ENCODE measurements at regions not wholly inside any gene's neighbourhood (a gene's known extent, or its start where the extent isn't known, plus 50 kb on each side); places are given as distances from the start of the nearest gene placed in this dataset.
"Not testable (repeated sequence)": the region's sequence is repeated elsewhere in the genome, so short reads cannot be mapped to it uniquely, and the experiment has no call there.

- Histone ChIP-seq H3K4me3 (ENCODE audit: low read length in 3 of 3) (no peak overlapping the region), H3K36me3 (ENCODE audit: control insufficient read depth in 2 of 3, insufficient read depth in 3 of 3, low read length in 3 of 3) (no peaks in the 10 kb centered on the region), H3K9ac (ENCODE audit: low read length in 3 of 3) (no peak overlapping the region), H3K4me1 (ENCODE audit: control insufficient read depth in 2 of 3, insufficient read depth in 2 of 3, low read depth in 1 of 3, low read length in 3 of 3) (no peaks in the 10 kb centered on the region), H3K27ac (ENCODE audit: low read depth in 2 of 2, low read length in 2 of 2) (no peak overlapping the region), H3K9me3 (ENCODE audit: control insufficient read depth in 2 of 3, insufficient read depth in 1 of 3, low read length in 3 of 3) (no peaks in the 10 kb centered on the region), H3K27me3 (ENCODE audit: control insufficient read depth, insufficient read depth, low read length) (no peaks in the 10 kb centered on the region)
- no peak for DNase-seq
- FAIRE-seq = no peak
- intact Hi-C loops (cut with DNase I) = no loop called here
- TF ChIP-seq CTCF (IDR thresholded peaks at IDR 0.05; ENCODE audit: borderline replicate concordance, extremely low read depth, insufficient read depth) = no peak
Observed at GRCh38 chr5:17331651-17332050, 114.2 kb downstream of the BASP1 start.

- FAIRE-seq (no peak), DNase-seq (no peak)
- Histone ChIP-seq H3K36me3 (ENCODE audit: control insufficient read depth in 2 of 3, insufficient read depth in 3 of 3, low read length in 3 of 3) (no peaks in the 10 kb centered on the region), H3K4me1 (ENCODE audit: control insufficient read depth in 2 of 3, insufficient read depth in 2 of 3, low read depth in 1 of 3, low read length in 3 of 3) (no peaks in the 10 kb centered on the region), H3K27ac (ENCODE audit: low read depth in 2 of 2, low read length in 2 of 2) (no peak overlapping the region), H3K9me3 (ENCODE audit: control insufficient read depth in 2 of 3, insufficient read depth in 1 of 3, low read length in 3 of 3) (no peaks in the 10 kb centered on the region), H3K4me3 (ENCODE audit: low read length in 3 of 3) (no peak overlapping the region), H3K9ac (ENCODE audit: low read length in 3 of 3) (no peak overlapping the region), H3K27me3 (ENCODE audit: control insufficient read depth, insufficient read depth, low read length) (no peaks in the 10 kb centered on the region)
- no peak for TF ChIP-seq CTCF (IDR thresholded peaks at IDR 0.05; ENCODE audit: borderline replicate concordance, extremely low read depth, insufficient read depth)
- intact Hi-C loops (cut with DNase I) = no loop called here
Observed at GRCh38 chr5:17333755-17334154, 116.3 kb downstream of the BASP1 start.

- Histone ChIP-seq H3K27me3 (ENCODE audit: control insufficient read depth, insufficient read depth, low read length) (no peaks in the 10 kb centered on the region), H3K4me1 (ENCODE audit: control insufficient read depth in 2 of 3, insufficient read depth in 2 of 3, low read depth in 1 of 3, low read length in 3 of 3) (no peaks in the 10 kb centered on the region), H3K27ac (ENCODE audit: low read depth in 2 of 2, low read length in 2 of 2) (no peak overlapping the region), H3K36me3 (ENCODE audit: control insufficient read depth in 2 of 3, insufficient read depth in 3 of 3, low read length in 3 of 3) (no peaks in the 10 kb centered on the region), H3K9me3 (ENCODE audit: control insufficient read depth in 2 of 3, insufficient read depth in 1 of 3, low read length in 3 of 3) (no peaks in the 10 kb centered on the region), H3K9ac (ENCODE audit: low read length in 3 of 3) (no peak overlapping the region), H3K4me3 (ENCODE audit: low read length in 3 of 3) (no peak overlapping the region)
- no peak for DNase-seq
- no peak for TF ChIP-seq CTCF (IDR thresholded peaks at IDR 0.05; ENCODE audit: borderline replicate concordance, extremely low read depth, insufficient read depth)
- no peak for FAIRE-seq
- intact Hi-C loops (cut with DNase I) = no loop called here
Observed at GRCh38 chr5:17336054-17336453, 118.6 kb downstream of the BASP1 start.

- H3K36me3 ChIP-seq (ENCODE audit: control insufficient read depth in 2 of 3, insufficient read depth in 3 of 3, low read length in 3 of 3); H3K9me3 ChIP-seq (ENCODE audit: control insufficient read depth in 2 of 3, insufficient read depth in 1 of 3, low read length in 3 of 3); H3K4me1 ChIP-seq (ENCODE audit: control insufficient read depth in 2 of 3, insufficient read depth in 2 of 3, low read depth in 1 of 3, low read length in 3 of 3); H3K9ac ChIP-seq (ENCODE audit: low read length in 3 of 3); FAIRE-seq; DNase-seq; intact Hi-C loops (cut with DNase I); H3K4me3 ChIP-seq (ENCODE audit: low read length in 3 of 3); H3K27ac ChIP-seq (ENCODE audit: low read depth in 2 of 2, low read length in 2 of 2); H3K27me3 ChIP-seq (ENCODE audit: control insufficient read depth, insufficient read depth, low read length): not testable (repeated sequence)
Observed at GRCh38 chr5:17336723-17337122, 119.3 kb downstream of the BASP1 start.
